ENCODE measurements at regions not wholly inside any gene's neighbourhood (a gene's known extent, or its start where the extent isn't known, plus 50 kb on each side); places are given as distances from the start of the nearest gene placed in this dataset.
"Not testable (repeated sequence)": the region's sequence is repeated elsewhere in the genome, so short reads cannot be mapped to it uniquely, and the experiment has no call there.

DNA sequence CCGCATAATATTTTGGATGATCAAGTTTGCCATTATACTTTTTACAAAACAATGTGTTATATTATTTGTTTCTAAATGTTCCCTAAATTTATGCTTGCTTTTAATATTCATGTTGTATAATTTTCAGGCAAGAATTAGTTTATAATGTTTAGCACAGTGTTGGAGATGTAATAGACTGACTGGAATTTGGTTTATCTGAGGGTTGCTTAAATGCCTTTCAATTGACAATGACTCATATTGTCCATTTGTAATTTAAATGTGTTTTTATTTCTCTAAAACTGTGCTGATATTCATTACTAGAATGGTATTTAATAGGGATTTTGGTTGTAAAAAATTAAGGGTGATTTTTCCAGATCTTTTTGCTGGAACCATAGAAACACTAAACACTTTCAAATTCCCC is 788.4 kb downstream of the SLC6A15 start:
- Mint-ChIP-seq H3K36me3 (no peaks in the 10 kb centered on the region), H3K9me3 (peaks cover 4% of the 10 kb centered on the region in 2 donors), H3K27ac (no peak overlapping the region), H3K27me3 (no peaks in the 10 kb centered on the region), H3K4me1 (no peaks in the 10 kb centered on the region), H3K4me3 (no peak overlapping the region)
- ATAC-seq (replicated peaks) = no peak
- no peak for DNase-seq

DNA sequence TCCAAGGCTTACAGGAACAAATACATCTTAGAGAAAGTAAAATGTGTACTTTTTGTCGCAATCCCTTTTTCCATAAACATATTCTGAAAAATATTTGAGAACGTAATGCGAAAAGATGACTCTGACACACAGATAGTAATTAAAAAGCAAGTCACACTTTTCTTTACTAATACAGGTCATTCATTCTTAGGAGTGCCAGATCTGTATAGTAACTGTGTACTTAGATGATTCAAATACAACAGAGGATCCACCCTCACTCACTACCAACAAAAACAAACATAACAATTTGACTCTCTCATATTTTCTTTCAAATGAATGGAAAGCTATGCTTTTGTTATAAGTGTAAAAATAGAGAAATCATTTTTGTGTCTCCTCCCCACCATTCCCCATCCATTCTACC is 795.4 kb downstream of the SLC6A15 start:
- no peak for ATAC-seq (replicated peaks)
- no peaks in the 10 kb centered on the region for H3K36me3 Mint-ChIP-seq
- H3K4me3 Mint-ChIP-seq = no peak overlapping the region
- H3K9me3 Mint-ChIP-seq = peaks cover 0 to 1% of the 10 kb centered on the region in 2 donors
- DNase-seq = no peak
- H3K27me3 Mint-ChIP-seq = no peaks in the 10 kb centered on the region
- H3K27ac Mint-ChIP-seq = no peak overlapping the region
- no peaks in the 10 kb centered on the region for H3K4me1 Mint-ChIP-seq

DNA sequence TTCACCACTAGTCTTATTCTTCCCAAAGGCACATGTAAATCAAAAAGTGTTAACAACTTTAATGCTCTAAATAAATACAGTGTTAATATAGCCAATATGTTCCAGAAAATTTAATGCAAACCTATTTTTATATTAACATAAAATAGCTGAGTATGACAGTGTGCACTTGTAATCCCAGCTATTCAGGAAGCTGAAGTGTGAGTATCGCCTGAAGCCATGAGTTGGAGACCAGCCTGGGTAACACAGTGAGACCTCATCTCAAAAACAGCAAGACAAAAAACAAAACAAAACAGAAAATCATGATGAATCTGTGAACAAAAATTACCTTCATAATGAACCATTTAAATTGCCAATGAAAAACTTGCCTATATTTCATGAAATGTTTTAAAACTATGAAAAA is 798.9 kb downstream of the SLC6A15 start:
- no peak overlapping the region for H3K4me3 Mint-ChIP-seq
- no peaks in the 10 kb centered on the region for H3K36me3 Mint-ChIP-seq
- H3K27me3 Mint-ChIP-seq = no peaks in the 10 kb centered on the region
- DNase-seq (no peak), ATAC-seq (replicated peaks) (no peak)
- no peak overlapping the region for H3K27ac Mint-ChIP-seq
- H3K9me3 Mint-ChIP-seq = peaks cover 0 to 8% of the 10 kb centered on the region in 2 donors
- H3K4me1 Mint-ChIP-seq = no peaks in the 10 kb centered on the region

DNA sequence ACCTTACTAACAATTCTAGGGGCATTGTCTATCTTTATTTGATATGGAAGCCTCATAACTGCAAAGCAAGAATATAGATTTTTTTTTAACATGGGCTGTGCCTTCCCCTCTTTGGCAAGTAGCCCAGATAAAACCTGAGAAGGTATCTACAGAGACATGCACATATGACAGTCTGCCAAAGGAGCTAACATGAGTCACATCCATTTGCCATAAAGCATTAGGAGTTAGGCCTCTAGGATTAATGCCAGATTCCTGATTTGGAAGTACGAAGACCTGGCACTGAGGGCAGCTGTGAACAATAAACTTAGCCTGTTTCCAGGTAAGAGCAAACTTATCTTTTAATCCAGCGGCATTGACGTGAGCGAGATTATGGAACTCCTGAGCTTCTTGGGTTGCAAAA is 808.7 kb downstream of the SLC6A15 start:
- not testable (repeated sequence) for H3K27ac Mint-ChIP-seq; H3K36me3 Mint-ChIP-seq; H3K27me3 Mint-ChIP-seq; H3K4me3 Mint-ChIP-seq; ATAC-seq (replicated peaks); H3K4me1 Mint-ChIP-seq; DNase-seq
- peaks cover 28 to 38% of the 10 kb centered on the region in 2 donors for H3K9me3 Mint-ChIP-seq

DNA sequence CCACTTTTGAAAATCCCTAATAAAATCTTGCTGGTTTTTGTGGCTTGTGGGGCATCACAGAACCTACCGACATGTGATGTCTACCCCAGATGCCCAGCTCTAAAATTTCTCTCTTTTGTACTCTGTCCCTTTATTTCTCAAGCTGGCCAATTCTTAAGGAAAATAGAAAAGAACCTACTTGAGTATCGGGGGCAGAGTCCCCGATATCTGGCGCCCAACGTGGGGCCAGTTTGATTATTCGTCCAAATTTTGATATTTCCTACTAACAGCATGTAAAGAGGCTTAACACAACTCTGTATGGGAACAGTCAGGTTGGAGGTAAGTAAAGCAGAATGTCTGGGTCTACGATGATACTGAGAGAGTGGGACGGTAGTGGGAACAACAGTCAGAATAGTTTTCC is 810.6 kb downstream of the SLC6A15 start:
- H3K4me3 Mint-ChIP-seq; DNase-seq; H3K4me1 Mint-ChIP-seq; H3K27ac Mint-ChIP-seq; H3K36me3 Mint-ChIP-seq; ATAC-seq (replicated peaks); H3K27me3 Mint-ChIP-seq: not testable (repeated sequence)
- peaks cover 22 to 32% of the 10 kb centered on the region in 2 donors for H3K9me3 Mint-ChIP-seq

DNA sequence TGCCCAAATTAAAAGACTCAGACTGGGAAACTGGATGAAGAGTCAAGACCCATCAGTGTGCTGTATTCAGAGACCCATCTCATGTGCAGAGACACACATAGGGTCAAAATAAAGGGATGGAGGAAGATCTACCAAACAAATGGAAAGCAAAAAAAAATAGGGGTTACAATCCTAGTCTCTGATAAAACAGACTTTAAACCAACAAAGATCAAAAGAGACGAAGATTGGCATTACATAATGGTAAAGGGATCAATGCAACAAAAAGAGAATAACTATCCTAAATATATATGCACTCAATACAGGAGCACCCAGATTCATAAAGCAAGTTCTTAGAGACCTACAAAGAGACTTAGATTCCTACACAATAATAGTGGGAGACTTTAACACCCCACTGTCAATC is 813.0 kb downstream of the SLC6A15 start:
- not testable (repeated sequence) for H3K4me3 Mint-ChIP-seq; H3K36me3 Mint-ChIP-seq; DNase-seq; ATAC-seq (replicated peaks); H3K27me3 Mint-ChIP-seq; H3K4me1 Mint-ChIP-seq; H3K27ac Mint-ChIP-seq
- H3K9me3 Mint-ChIP-seq = peaks cover 24 to 35% of the 10 kb centered on the region in 2 donors

DNA sequence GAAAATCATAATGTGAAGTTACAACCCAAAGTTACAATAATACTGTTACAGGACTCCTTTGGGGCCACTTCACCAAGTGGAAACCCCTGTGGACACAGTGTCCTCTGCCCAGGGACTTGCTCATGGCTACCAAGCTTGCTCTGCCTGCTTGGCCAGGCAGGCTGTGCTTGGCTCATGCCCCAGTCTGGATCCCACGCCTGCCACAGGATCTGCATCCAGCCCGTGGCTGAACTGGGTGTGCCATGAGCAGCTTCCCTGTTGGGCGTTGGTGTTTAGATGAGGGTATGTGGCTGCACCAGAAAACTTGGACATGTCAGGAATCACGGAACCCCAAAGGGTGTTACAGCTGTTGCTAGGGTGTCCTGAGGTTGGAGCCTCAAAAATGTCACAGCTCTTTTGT is 820.9 kb downstream of the SLC6A15 start:
- DNase-seq (no peak), ATAC-seq (replicated peaks) (no peak)
- H3K4me3 Mint-ChIP-seq = no peak overlapping the region
- H3K27me3 Mint-ChIP-seq = no peaks in the 10 kb centered on the region
- H3K9me3 Mint-ChIP-seq = peaks cover 2 to 8% of the 10 kb centered on the region in 2 donors
- H3K4me1 Mint-ChIP-seq = no peaks in the 10 kb centered on the region
- H3K27ac Mint-ChIP-seq = no peak overlapping the region
- H3K36me3 Mint-ChIP-seq = no peaks in the 10 kb centered on the region

DNA sequence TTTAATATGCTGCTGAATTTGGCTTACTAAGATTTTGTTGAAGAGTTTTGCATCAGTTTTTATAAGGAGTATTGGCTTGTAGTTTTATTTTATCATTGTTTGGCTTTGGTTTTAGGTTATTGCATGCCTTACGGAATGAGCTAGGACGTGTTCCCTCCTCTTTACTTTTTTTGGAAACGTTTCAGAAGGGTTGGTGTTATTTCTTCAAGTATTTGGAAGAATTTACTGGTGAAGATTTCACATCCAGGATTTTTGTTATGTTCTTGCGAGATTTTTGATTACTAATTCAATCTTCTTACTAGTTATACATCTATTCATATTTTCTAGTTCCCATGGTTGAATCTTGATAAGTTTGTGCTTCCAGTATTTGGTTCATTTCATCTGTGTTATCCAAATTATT is 823.2 kb downstream of the SLC6A15 start:
- Mint-ChIP-seq H3K4me3 (no peak overlapping the region), H3K9me3 (peaks cover 4 to 8% of the 10 kb centered on the region in 2 donors), H3K27ac (no peak overlapping the region), H3K36me3 (no peaks in the 10 kb centered on the region), H3K4me1 (no peaks in the 10 kb centered on the region), H3K27me3 (no peaks in the 10 kb centered on the region)
- DNase-seq (no peak), ATAC-seq (replicated peaks) (no peak)

DNA sequence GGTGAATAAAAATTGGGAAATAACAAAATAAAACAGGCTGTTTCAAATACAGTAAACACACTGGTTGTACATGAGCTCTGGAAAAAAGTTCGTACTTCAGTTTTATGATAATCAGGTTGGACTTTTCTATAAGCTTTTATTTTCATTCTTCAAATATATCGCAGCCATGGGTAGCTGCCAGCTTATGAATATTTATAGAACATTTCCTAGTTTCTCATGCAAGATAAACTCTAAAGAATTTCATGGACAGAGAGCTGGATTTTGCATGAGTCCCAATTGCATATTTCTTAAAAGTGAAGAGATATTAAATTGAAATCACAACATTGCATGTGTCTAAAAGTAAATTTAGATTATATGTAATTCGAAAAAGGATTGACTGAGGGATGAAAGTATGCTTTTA is 827.6 kb downstream of the SLC6A15 start:
- ATAC-seq (replicated peaks) (no peak), DNase-seq (no peak)
- no peaks in the 10 kb centered on the region for H3K4me1 Mint-ChIP-seq
- H3K36me3 Mint-ChIP-seq = no peaks in the 10 kb centered on the region
- H3K27ac Mint-ChIP-seq = no peak overlapping the region
- peaks cover 0 to 2% of the 10 kb centered on the region in 2 donors for H3K9me3 Mint-ChIP-seq
- H3K4me3 Mint-ChIP-seq = no peak overlapping the region
- no peaks in the 10 kb centered on the region for H3K27me3 Mint-ChIP-seq

DNA sequence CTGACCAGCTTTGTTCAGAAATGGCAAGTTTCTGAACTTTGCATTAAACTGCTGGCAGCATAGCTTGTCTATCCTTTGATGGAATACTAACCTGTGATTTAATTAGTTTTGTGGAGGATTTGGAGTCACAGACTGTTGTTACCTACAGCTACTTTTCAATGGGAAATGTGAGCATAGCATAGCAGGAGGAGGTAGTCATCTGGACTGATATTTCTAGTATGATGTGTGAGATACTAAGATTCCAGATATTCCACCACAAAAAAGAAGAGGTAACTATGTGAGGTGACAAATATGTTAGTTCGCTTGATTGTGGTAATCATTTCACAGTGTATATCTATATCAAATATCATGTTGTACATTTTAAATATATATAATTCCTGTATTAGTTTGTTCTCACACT is 833.0 kb downstream of the SLC6A15 start:
- ATAC-seq (replicated peaks) = no peak
- no peaks in the 10 kb centered on the region for H3K4me1 Mint-ChIP-seq

DNA sequence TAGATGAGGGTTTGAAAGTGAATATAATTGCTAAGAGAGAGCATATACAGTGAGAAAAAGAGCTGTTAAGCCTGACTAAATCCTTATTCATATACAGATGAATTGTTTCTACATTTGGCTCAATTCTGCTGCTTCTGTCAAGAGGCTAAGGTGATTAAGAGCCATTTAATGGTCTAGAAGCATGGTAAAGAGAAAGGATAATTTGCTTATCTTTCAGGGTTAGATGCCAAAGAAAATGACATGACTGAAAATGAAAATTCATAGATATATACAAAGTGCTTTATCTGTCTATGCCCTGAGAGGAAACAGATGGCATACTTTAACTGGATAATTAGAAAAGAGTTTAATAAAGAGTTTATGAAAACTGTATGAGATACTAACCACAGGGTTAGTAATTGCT is 834.9 kb downstream of the SLC6A15 start:
- H3K27me3 Mint-ChIP-seq = no peaks in the 10 kb centered on the region
- no peaks in the 10 kb centered on the region for H3K36me3 Mint-ChIP-seq
- no peak for DNase-seq
- no peak overlapping the region for H3K27ac Mint-ChIP-seq
- no peaks in the 10 kb centered on the region for H3K4me1 Mint-ChIP-seq
- ATAC-seq (replicated peaks) = no peak
- no peak overlapping the region for H3K4me3 Mint-ChIP-seq
- H3K9me3 Mint-ChIP-seq = no peaks in the 10 kb centered on the region

More for the DNA sequence above, 833.0 kb downstream of the SLC6A15 start:
- no peaks in the 10 kb centered on the region for H3K27me3 Mint-ChIP-seq
- DNase-seq = no peak
- no peaks in the 10 kb centered on the region for H3K36me3 Mint-ChIP-seq
- no peaks in the 10 kb centered on the region for H3K9me3 Mint-ChIP-seq
- H3K27ac Mint-ChIP-seq = no peak overlapping the region
- no peak overlapping the region for H3K4me3 Mint-ChIP-seq

DNA sequence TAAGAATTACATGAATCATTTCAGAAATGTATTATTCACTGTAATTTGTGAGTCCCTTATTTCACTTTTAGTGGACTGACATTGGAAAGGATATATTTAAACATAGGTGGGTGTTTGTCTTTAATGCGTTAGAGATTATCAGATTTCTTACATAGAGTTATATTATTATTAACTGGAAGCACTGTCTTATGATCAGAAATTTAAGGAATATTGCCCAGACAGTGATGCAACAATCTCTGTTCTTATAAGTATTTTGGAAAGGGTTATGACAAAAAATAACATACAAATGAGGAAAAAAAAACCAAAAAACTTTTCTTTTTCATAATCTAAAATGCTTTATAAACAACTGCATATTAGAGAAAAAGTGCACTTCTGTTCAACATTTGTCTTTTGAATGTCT is 836.6 kb downstream of the SLC6A15 start:
- no peak overlapping the region for H3K27ac Mint-ChIP-seq
- DNase-seq (no peak), ATAC-seq (replicated peaks) (no peak)
- H3K36me3 Mint-ChIP-seq = no peaks in the 10 kb centered on the region
- no peaks in the 10 kb centered on the region for H3K4me1 Mint-ChIP-seq
- no peak overlapping the region for H3K4me3 Mint-ChIP-seq
- no peaks in the 10 kb centered on the region for H3K27me3 Mint-ChIP-seq
- no peaks in the 10 kb centered on the region for H3K9me3 Mint-ChIP-seq

DNA sequence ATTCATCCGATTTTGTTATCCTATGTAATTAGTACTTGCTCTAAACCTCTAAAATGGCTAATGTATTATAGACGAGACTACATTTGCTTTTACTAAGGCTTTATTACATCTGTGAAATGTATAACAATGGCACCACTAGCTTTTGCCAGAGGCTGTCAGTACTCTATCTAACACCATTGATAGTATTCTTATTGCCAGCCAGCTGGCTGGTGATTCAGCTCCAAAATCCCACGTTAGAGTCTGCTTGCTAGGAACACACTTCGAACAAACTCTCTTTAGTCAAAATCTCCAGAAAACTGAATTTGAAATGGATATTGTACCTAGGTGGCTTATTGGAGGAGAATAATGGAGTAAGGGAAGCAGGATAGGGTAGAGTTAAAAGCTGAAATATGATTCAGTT is 839.2 kb downstream of the SLC6A15 start:
- H3K27me3 Mint-ChIP-seq = no peaks in the 10 kb centered on the region
- H3K27ac Mint-ChIP-seq = no peak overlapping the region
- H3K4me1 Mint-ChIP-seq = no peaks in the 10 kb centered on the region
- ATAC-seq (replicated peaks) (no peak), DNase-seq (no peak)
- no peak overlapping the region for H3K4me3 Mint-ChIP-seq
- no peaks in the 10 kb centered on the region for H3K9me3 Mint-ChIP-seq
- H3K36me3 Mint-ChIP-seq = no peaks in the 10 kb centered on the region

DNA sequence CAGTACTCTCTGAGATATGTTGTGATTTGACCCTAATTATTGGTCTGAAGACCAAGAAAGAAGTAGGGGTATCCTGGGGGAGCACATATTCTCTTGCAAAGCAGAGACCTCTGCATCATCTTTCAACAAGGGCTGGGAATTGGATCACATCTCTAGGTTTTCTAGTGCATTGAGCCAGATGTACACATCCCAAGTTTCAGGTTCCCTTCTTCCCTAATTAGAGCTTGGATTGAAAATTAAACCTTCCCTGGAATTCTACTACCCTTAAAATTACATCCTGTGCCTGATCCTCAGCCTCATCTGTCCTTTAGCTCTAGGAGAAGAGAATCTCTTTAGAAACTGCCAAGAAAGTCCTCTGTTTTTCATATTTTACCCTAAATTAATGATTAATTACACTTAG is 839.6 kb downstream of the SLC6A15 start:
- H3K9me3 Mint-ChIP-seq = no peaks in the 10 kb centered on the region
- H3K27ac Mint-ChIP-seq = no peak overlapping the region
- H3K36me3 Mint-ChIP-seq = no peaks in the 10 kb centered on the region
- no peak for ATAC-seq (replicated peaks)
- no peak for DNase-seq
- no peaks in the 10 kb centered on the region for H3K4me1 Mint-ChIP-seq
- no peak overlapping the region for H3K4me3 Mint-ChIP-seq
- no peaks in the 10 kb centered on the region for H3K27me3 Mint-ChIP-seq

DNA sequence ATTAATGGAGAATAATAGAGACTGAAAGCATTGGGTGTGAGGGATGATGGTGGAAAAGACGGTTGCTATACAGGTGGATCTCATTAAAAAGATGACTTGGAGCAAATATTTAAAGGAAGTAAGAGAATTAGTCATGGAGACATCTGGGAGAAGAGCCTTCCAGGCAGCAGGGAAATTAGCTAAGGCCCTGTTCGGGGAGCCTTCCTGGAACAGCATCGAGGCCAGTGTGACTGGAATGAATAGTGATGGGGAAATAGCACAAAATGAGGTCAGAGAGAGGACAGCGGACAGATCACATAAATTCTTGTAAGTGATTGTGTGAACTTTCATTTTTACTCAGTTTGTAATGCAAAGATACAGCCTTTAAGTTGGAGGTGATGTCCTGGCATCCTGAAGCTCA is 842.3 kb downstream of the SLC6A15 start:
- no peak for DNase-seq
- no peak overlapping the region for H3K27ac Mint-ChIP-seq
- no peaks in the 10 kb centered on the region for H3K36me3 Mint-ChIP-seq
- no peaks in the 10 kb centered on the region for H3K9me3 Mint-ChIP-seq
- ATAC-seq (replicated peaks) = no peak
- H3K4me1 Mint-ChIP-seq = no peaks in the 10 kb centered on the region
- H3K27me3 Mint-ChIP-seq = no peaks in the 10 kb centered on the region
- H3K4me3 Mint-ChIP-seq = no peak overlapping the region

DNA sequence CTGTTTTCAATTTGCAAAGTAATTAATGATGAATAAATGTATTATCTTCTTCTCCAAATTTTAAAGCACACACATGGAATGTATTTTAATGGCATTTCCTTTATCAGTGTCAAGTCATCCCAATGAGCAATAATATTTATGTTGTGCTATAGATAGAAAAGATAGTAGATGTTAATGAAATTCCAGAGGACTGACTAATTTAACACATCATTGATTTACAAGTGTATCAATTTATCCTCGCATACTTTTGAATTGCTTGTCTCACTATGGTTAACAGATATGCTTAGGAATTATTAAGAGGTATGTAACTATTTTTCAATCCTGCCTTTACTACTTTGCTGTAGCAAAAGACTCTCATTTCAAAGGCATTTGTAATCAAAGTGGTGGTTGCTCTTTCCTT is 842.9 kb downstream of the SLC6A15 start:
- Mint-ChIP-seq H3K4me1 (no peaks in the 10 kb centered on the region), H3K27me3 (no peaks in the 10 kb centered on the region), H3K9me3 (no peaks in the 10 kb centered on the region)

More for the DNA sequence above, 842.9 kb downstream of the SLC6A15 start:
- Mint-ChIP-seq H3K36me3 (no peaks in the 10 kb centered on the region), H3K27ac (no peak overlapping the region), H3K4me3 (no peak overlapping the region)
- DNase-seq (no peak), ATAC-seq (replicated peaks) (no peak)
